PC-9 (cell line): ENCODE measurements at regions not wholly inside any gene's neighbourhood (a gene's known extent, or its start where the extent isn't known, plus 50 kb on each side); places are given as distances from the start of the nearest gene placed in this dataset.

ENCODE experiments used
- CTCF ChIP-seq: fragments of 200-600 bp; sonication (generic); conservative IDR thresholded peaks from 2 replicates; pipeline ENCODE4 v1.6.1; 2017; ENCODE audit warnings: mixed run types, antibody characterized with exemption, mild to moderate bottlenecking, moderate library complexity
- EZH2 ChIP-seq: fragments of 200-600 bp; sonication (generic); IDR thresholded peaks from 2 replicates; pipeline ENCODE4 v1.8.0; 2017; ENCODE audit warnings: antibody characterized with exemption, low read depth

- TF ChIP-seq CTCF, result no peak
- no peak for TF ChIP-seq EZH2
These were observed 341.1 kb downstream of the SFMBT2 start for GRCh38 chr10:7069706-7070105.
